ENCODE measurements at regions not wholly inside any gene's neighbourhood (a gene's known extent, or its start where the extent isn't known, plus 50 kb on each side); places are given as distances from the start of the nearest gene placed in this dataset.

GRCh38 chr7:124420367-124420766 is 345.2 kb downstream of the GPR37 start (continued):
- TF ChIP-seq HDAC2 (IDR thresholded peaks at IDR 0.05; ENCODE audit: borderline replicate concordance in 1 of 2, low read depth in 2 of 2, low read length in 2 of 2) (no peak), BCL11A (IDR thresholded peaks at IDR 0.05; ENCODE audit: low read depth in 2 of 2, low read length in 2 of 2) (no peak), RBBP5 (IDR thresholded peaks at IDR 0.05; ENCODE audit: borderline replicate concordance, low read depth, low read length) (no peak), USF2 (IDR thresholded peaks at IDR 0.05; ENCODE audit: low read length) (no peak)
